ENCODE measurements at regions not wholly inside any gene's neighbourhood (a gene's known extent, or its start where the extent isn't known, plus 50 kb on each side); places are given as distances from the start of the nearest gene placed in this dataset.

- TF ChIP-seq RAD21 (IDR thresholded peaks at IDR 0.05; ENCODE audit: low read depth) = peak; percentile 74
- no peak for TF ChIP-seq ZBTB7A (IDR thresholded peaks at IDR 0.05; ENCODE audit: low read depth)
- no peak for TF ChIP-seq TEAD4 (IDR thresholded peaks at IDR 0.05)
- TF ChIP-seq CEBPB (IDR thresholded peaks at IDR 0.05) = no peak
- no peak for TF ChIP-seq TAF1 (IDR thresholded peaks at IDR 0.05; ENCODE audit: low read depth)
Measured at GRCh38 chrX:107537815-107538214, 88.4 kb downstream of the FRMPD3 start.

GRCh38 chrX:107541244-107541643 lies 87.1 kb upstream of the PRPS1 start:
- no peak for TF ChIP-seq FOXM1 (IDR thresholded peaks at IDR 0.05; ENCODE audit: borderline replicate concordance, low read depth)
- no peak for TF ChIP-seq REST (IDR thresholded peaks at IDR 0.05; ENCODE audit: low read depth)
- TF ChIP-seq EGR1 (IDR thresholded peaks at IDR 0.05) = no peak
- no peak for TF ChIP-seq TAF1 (IDR thresholded peaks at IDR 0.05; ENCODE audit: low read depth)
- no peak for TF ChIP-seq NFIC (IDR thresholded peaks at IDR 0.05)
- TF ChIP-seq TCF12 (IDR thresholded peaks at IDR 0.05; ENCODE audit: low read depth) = no peak
- TF ChIP-seq USF1 (IDR thresholded peaks at IDR 0.05) = no peak
- no peak for TF ChIP-seq RAD21 (IDR thresholded peaks at IDR 0.05; ENCODE audit: low read depth)
- TF ChIP-seq TEAD4 (IDR thresholded peaks at IDR 0.05) = no peak
- no peak for TF ChIP-seq EP300 (IDR thresholded peaks at IDR 0.05; ENCODE audit: borderline replicate concordance)

GRCh38 chrX:107542040-107542439 lies 86.3 kb upstream of the PRPS1 start:
- no peak for TF ChIP-seq USF1 (IDR thresholded peaks at IDR 0.05)
- TF ChIP-seq TCF12 (IDR thresholded peaks at IDR 0.05; ENCODE audit: low read depth) = no peak

- TF ChIP-seq FOXM1 (IDR thresholded peaks at IDR 0.05; ENCODE audit: borderline replicate concordance, low read depth) (no peak), ZBTB7A (IDR thresholded peaks at IDR 0.05; ENCODE audit: low read depth) (no peak), TCF12 (IDR thresholded peaks at IDR 0.05; ENCODE audit: low read depth) (no peak), TAF1 (IDR thresholded peaks at IDR 0.05; ENCODE audit: low read depth) (no peak), EP300 (IDR thresholded peaks at IDR 0.05; ENCODE audit: borderline replicate concordance) (no peak), MAX (IDR thresholded peaks at IDR 0.05) (no peak), RAD21 (IDR thresholded peaks at IDR 0.05; ENCODE audit: low read depth) (no peak), TEAD4 (IDR thresholded peaks at IDR 0.05) (no peak), EGR1 (IDR thresholded peaks at IDR 0.05) (no peak), YY1 (IDR thresholded peaks at IDR 0.05; ENCODE audit: low read depth) (no peak), REST (IDR thresholded peaks at IDR 0.05; ENCODE audit: low read depth) (no peak)
Measured at GRCh38 chrX:107542500-107542899, 85.8 kb upstream of the PRPS1 start.

GRCh38 chrX:107547621-107548020 lies 80.7 kb upstream of the PRPS1 start:
- TF ChIP-seq CREB1 (IDR thresholded peaks at IDR 0.05; ENCODE audit: low read depth) (no peak), FOXM1 (IDR thresholded peaks at IDR 0.05; ENCODE audit: borderline replicate concordance, low read depth) (no peak), TCF12 (IDR thresholded peaks at IDR 0.05; ENCODE audit: low read depth) (no peak), YY1 (IDR thresholded peaks at IDR 0.05; ENCODE audit: low read depth) (no peak), USF1 (IDR thresholded peaks at IDR 0.05) (no peak), EP300 (IDR thresholded peaks at IDR 0.05; ENCODE audit: borderline replicate concordance) (no peak), EGR1 (IDR thresholded peaks at IDR 0.05) (no peak), CEBPB (IDR thresholded peaks at IDR 0.05) (no peak), TAF1 (IDR thresholded peaks at IDR 0.05; ENCODE audit: low read depth) (no peak), NFIC (IDR thresholded peaks at IDR 0.05) (no peak), TEAD4 (IDR thresholded peaks at IDR 0.05) (no peak), REST (IDR thresholded peaks at IDR 0.05; ENCODE audit: low read depth) (no peak), MAX (IDR thresholded peaks at IDR 0.05) (no peak), RAD21 (IDR thresholded peaks at IDR 0.05; ENCODE audit: low read depth) (no peak), ZBTB7A (IDR thresholded peaks at IDR 0.05; ENCODE audit: low read depth) (no peak)

All from Ishikawa (cell line).